ENCODE measurements at regions not wholly inside any gene's neighbourhood (a gene's known extent, or its start where the extent isn't known, plus 50 kb on each side); places are given as distances from the start of the nearest gene placed in this dataset.

- Histone ChIP-seq H3K9ac (ENCODE audit: low read depth, low read length) (no peak overlapping the region), H3K4me1 (ENCODE audit: insufficient read depth, low read length) (no peaks in the 10 kb centered on the region), H3K4me3 (ENCODE audit: low read depth in 1 of 2, low read length in 2 of 2) (no peak overlapping the region), H3K36me3 (ENCODE audit: insufficient read depth, low read length) (no peaks in the 10 kb centered on the region), H3K27me3 (ENCODE audit: insufficient read depth, low read length, poor library complexity) (no peaks in the 10 kb centered on the region), H2AFZ (ENCODE audit: low read depth, low read length) (no peak overlapping the region), H4K20me1 (ENCODE audit: insufficient read depth, low read length) (no peaks in the 10 kb centered on the region), H3K27ac (ENCODE audit: low read length) (no peak overlapping the region), H3K79me2 (ENCODE audit: insufficient read depth, low read length) (no peaks in the 10 kb centered on the region), H3K4me2 (ENCODE audit: insufficient read depth, low read length) (no peak overlapping the region), H3K9me3 (ENCODE audit: insufficient read depth, low read length, severe bottlenecking) (no peaks in the 10 kb centered on the region)
- TF ChIP-seq CTCF (IDR thresholded peaks at IDR 0.05; ENCODE audit: borderline replicate concordance, extremely low read depth, low read length, poor library complexity, severe bottlenecking) (no peak), EZH2 (IDR thresholded peaks at IDR 0.05; ENCODE audit: borderline replicate concordance, low read depth, low read length, severe bottlenecking) (no peak)
- DNase-seq (no peak), ATAC-seq (ENCODE audit: insufficient read depth, low read depth) (no peak)
Measured at GRCh38 chr1:193533853-193534252, 347.4 kb upstream of the B3GALT2 start.

GRCh38 chr1:193525917-193526710 lies 339.7 kb upstream of the B3GALT2 start:
- no peak for ATAC-seq (ENCODE audit: insufficient read depth, low read depth)
- Histone ChIP-seq H3K4me1 (ENCODE audit: insufficient read depth, low read length) (no peaks in the 10 kb centered on the region), H3K79me2 (ENCODE audit: insufficient read depth, low read length) (no peaks in the 10 kb centered on the region), H3K4me3 (ENCODE audit: low read depth in 1 of 2, low read length in 2 of 2) (no peak overlapping the region), H3K27ac (ENCODE audit: low read length) (no peak overlapping the region), H3K4me2 (ENCODE audit: insufficient read depth, low read length) (no peak overlapping the region), H3K36me3 (ENCODE audit: insufficient read depth, low read length) (no peaks in the 10 kb centered on the region), H3K9me3 (ENCODE audit: insufficient read depth, low read length, severe bottlenecking) (no peaks in the 10 kb centered on the region), H2AFZ (ENCODE audit: low read depth, low read length) (no peak overlapping the region), H4K20me1 (ENCODE audit: insufficient read depth, low read length) (no peaks in the 10 kb centered on the region), H3K27me3 (ENCODE audit: insufficient read depth, low read length, poor library complexity) (no peaks in the 10 kb centered on the region), H3K9ac (ENCODE audit: low read depth, low read length) (no peak overlapping the region)
- DNase-seq: no peak
- TF ChIP-seq EZH2 (IDR thresholded peaks at IDR 0.05; ENCODE audit: borderline replicate concordance, low read depth, low read length, severe bottlenecking): no peak
- TF ChIP-seq CTCF (IDR thresholded peaks at IDR 0.05; ENCODE audit: borderline replicate concordance, extremely low read depth, low read length, poor library complexity, severe bottlenecking): no peak

- Histone ChIP-seq H3K9ac (ENCODE audit: low read depth, low read length) (no peak overlapping the region), H3K27ac (ENCODE audit: low read length) (no peak overlapping the region), H2AFZ (ENCODE audit: low read depth, low read length) (no peak overlapping the region), H3K27me3 (ENCODE audit: insufficient read depth, low read length, poor library complexity) (no peaks in the 10 kb centered on the region), H3K4me1 (ENCODE audit: insufficient read depth, low read length) (no peaks in the 10 kb centered on the region), H3K9me3 (ENCODE audit: insufficient read depth, low read length, severe bottlenecking) (no peaks in the 10 kb centered on the region), H3K4me3 (ENCODE audit: low read depth in 1 of 2, low read length in 2 of 2) (no peak overlapping the region), H3K4me2 (ENCODE audit: insufficient read depth, low read length) (no peak overlapping the region), H3K36me3 (ENCODE audit: insufficient read depth, low read length) (no peaks in the 10 kb centered on the region), H4K20me1 (ENCODE audit: insufficient read depth, low read length) (no peaks in the 10 kb centered on the region), H3K79me2 (ENCODE audit: insufficient read depth, low read length) (no peaks in the 10 kb centered on the region)
- ATAC-seq (ENCODE audit: insufficient read depth, low read depth) (no peak), DNase-seq (no peak)
- no peak for TF ChIP-seq EZH2 (IDR thresholded peaks at IDR 0.05; ENCODE audit: borderline replicate concordance, low read depth, low read length, severe bottlenecking)
- TF ChIP-seq CTCF (IDR thresholded peaks at IDR 0.05; ENCODE audit: borderline replicate concordance, extremely low read depth, low read length, poor library complexity, severe bottlenecking): no peak
Measured at GRCh38 chr1:193525411-193525810, 339.0 kb upstream of the B3GALT2 start.
